Activated T-cell treated with anti-CD3 and anti-CD28 coated beads, Interleukin-2, amount 50 U/mL, for 1 hour (primary cell): ENCODE measurements at regions not wholly inside any gene's neighbourhood (a gene's known extent, or its start where the extent isn't known, plus 50 kb on each side); places are given as distances from the start of the nearest gene placed in this dataset.

Experiments used
- DNase-seq: peaks from one replicate; pipeline ENCODE4 v3.0.0-alpha.2; 2020

DNA sequence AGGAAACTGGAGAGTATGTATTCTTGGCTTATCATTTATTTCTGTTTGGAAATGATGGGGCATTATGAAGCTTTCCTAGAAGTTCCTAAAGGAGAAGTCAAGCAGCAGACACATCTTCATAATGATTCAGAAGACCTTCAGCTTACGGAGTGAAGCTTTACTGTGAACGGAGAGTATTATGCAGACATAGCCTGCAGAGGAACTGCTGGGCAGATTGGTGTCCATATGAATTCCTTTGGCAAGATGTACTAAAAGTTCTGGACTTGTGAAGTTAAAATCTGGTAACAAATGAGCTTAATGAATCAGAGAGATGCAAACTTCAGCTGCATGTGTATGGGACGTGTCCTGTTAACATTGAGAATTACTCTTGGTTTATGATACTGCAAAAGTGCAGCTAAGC is 60.1 kb downstream of the NABP1 start:
- no peak for DNase-seq

- no peak for DNase-seq
Measured at GRCh38 chr2:191738667-191739066, 60.7 kb downstream of the NABP1 start.

GRCh38 chr2:191739194-191739593 is 61.3 kb downstream of the NABP1 start:
- no peak for DNase-seq

DNA sequence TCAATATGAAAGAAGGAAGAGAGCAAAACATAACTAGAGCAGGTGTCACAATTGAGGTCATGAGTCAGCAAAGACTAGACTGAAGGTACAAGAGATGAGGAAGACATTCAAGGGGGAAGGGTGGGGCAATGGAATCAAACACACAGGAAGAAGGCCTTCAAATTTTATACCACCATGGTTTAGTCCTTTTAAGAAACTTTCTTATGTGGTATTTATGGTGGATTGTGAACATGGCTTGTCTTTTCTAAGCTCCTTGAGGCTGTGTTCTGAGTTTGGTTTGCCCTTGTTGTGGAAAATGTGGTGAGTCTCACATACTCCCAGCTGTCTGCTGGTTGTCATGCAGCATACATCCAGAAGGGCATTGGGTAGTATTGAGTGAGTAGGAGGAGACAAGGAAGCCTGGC is 62.1 kb downstream of the NABP1 start:
- DNase-seq = no peak

GRCh38 chr2:191740759-191741158 is 62.8 kb downstream of the NABP1 start:
- no peak for DNase-seq

DNA sequence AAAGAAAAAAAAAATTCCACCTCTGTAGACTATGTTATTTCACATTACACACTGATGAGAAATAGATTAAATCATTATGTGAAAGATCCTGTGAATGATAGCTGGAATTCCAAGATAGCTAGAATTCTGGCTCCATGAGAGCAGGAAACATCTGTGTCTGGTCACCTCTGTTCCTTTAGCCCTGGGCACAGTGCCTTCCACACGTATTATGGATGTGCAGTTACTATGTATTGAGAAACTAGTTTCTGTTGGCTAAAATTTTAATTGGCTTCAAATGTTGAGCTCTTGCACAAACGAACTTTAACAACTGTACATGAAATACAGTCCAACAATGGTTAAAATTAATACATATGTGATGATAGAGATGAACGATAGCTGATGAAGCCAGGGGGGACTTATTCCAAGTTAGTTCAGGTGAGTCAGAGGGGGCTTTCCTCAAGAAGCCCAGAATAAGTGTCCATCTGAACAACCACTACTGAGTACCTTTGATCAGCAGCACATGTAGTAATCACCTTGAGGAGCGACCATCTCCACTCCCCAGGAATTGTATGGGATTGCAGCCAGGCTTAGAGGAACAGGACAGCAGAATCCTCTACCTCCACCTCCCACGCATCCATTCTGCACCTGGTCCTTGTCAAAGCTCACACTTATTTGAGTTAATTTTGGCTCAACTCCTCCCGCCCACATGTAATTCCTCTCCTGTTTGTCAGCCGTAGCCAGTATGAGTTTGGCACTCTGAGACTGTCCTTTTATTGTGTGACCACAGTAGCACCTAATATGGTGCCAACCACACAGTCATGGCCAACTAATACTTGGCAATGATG is 68.6 kb downstream of the NABP1 start:
- no peak for DNase-seq

DNA sequence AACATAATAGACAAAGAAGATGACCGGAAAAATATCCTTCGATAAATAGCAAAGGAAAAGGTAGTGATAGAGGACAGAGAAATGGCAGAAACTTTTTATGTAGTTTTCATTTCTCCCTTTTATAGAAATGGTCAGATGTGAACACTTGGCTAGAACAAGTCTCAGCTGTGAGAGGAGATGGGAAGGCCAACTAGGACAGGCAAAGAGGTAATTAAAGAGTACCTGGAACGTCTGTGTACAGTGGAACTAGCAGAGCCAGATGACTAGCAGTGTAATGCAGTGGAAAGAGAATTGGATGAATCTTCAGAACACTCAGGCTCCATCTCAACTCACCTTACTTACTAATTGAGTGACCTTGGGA is 69.2 kb downstream of the NABP1 start:
- no peak for DNase-seq

DNA sequence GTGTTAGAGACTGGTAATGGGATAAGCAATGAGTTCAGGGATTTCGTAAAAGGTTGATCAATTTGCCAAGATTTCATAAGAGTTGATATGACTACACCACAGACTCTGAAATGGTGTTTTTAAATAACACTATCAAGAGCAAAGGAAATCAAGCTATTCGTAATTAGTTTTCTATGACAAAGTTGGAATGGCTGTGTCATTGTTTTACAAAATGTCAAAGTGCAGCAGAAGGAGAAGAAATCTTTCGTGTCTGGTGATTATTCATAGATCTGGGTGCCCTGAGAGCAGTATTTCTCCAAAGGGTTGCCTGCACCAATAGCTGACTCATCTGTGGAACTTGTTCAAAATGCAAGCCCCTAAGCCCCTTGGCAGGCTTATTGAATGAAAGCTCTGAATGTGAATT is 70.1 kb downstream of the NABP1 start:
- no peak for DNase-seq

GRCh38 chr2:191748528-191749180 is 70.7 kb downstream of the NABP1 start:
- no peak for DNase-seq

DNA sequence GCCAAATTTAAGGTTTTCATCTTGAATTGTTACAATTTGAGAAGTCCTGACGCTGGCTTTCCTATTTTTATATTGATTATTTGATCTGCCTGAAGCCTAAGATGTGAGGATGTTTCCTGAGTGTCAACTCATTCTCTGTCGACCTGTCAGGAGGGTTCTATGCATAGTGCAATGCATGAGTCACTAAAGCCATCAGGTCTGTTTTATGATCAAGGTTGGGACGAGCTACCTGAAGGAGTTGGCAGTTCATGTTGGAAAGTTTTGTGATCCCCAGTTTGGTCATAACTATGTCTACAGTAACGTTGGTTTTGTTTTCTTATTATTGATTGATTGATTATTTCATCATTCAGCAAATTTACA is 71.2 kb downstream of the NABP1 start:
- no peak for DNase-seq

DNA sequence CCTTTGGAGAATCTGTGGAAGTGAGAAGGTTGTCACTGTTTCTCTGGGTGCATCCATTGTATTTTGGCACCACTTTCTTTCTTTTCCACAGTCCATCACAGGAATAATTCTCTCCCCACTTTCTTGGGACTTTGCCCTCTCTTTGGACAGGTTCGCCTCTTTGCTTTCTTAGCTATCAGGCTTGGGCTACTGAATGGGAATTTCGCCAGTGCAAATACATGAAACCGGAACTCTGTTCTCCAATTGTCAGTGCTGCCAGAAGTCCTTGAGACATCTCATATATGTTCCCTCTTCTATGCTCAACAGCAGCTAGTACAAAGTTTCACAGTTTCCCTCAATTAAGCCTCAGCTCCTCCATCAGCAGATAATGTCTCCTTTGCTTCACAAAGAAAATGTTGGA is 76.2 kb downstream of the NABP1 start:
- no peak for DNase-seq

- no peak for DNase-seq
Measured at GRCh38 chr2:191756761-191757160, 78.8 kb downstream of the NABP1 start.

DNA sequence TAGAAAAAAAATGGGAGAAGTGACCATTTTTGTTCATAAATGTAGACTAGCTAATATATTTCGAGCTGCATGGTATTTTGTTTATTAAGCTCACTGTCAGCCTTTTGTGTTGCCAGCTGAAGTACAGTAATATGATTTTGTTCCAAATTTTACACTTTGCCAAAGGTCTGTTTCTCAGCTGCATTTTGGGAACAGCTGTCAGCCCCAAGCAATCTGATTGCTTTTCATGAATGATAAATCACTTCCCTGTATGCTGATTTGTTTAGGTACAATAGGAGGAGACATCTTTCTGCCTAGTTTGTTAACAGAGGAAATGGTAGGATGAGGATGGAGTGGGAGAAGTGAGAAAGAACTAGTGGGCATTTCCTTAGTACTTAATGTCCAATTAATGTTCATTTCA is 79.3 kb downstream of the NABP1 start:
- DNase-seq = no peak

- DNase-seq = peak; percentile 41
Measured at GRCh38 chr2:191758518-191759507, 80.9 kb downstream of the NABP1 start.

- DNase-seq = no peak
Measured at GRCh38 chr2:191759680-191760079, 81.7 kb downstream of the NABP1 start.

GRCh38 chr2:191760655-191761262 is 82.8 kb downstream of the NABP1 start:
- DNase-seq = no peak

- DNase-seq = no peak
Measured at GRCh38 chr2:191773136-191773535, 73.8 kb downstream of the CAVIN2 start.

DNA sequence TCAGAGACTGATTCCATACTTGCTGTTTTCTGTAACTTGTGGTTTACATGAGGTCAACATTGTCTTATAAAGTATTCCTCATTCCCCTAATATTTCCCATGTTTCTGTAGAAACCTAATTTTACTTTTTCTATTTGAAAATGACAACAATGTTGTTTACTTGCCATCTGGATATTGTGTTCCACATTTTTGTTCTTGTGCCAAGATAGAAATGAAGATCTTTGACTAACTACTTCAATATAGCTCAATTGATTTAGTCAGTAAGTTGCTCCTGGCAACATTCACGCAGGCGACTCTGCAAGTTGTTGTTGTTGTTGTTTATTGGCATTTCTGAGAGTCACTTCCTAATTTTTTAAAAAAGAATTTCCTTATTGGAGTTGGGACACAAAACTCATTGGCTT is 69.5 kb downstream of the CAVIN2 start:
- DNase-seq = no peak

DNA sequence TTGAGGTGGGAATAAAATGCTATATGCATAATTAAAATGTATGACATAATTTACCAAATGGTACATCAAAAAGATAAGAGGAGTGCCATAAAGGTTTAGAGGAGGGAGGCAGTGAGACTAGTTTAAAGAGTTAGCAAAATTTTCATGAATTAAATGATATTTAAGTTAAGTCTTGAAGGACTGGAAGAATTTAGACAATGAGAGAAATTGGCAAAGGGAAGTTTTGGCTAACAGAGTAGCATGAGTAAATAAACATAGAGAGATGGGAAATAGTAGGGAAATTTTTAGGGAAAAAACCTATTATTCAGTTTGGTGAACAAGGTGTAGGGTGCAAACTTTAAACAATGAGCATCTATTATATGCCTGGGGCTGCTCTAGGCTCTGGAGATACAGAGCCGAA is 68.8 kb downstream of the CAVIN2 start:
- DNase-seq = no peak

DNA sequence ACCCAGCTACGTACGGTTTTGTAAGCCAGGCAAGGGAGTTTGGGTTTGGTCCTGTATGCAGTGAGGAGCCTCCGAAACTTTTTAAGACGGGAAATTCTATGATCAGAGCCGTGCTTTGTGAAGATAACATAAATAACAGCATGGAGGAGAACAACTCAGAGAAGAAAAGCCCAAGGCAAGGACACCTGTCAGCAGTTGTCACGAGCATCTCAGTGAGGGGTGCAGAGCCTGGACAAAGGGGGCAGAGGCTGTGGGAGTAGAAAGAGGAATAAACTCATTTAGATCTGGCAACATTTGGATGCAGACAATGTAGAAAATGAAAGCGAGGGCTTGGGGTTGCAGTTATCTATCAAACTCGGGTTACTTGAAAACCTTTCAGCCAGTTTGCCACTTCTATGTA is 64.5 kb downstream of the CAVIN2 start:
- no peak for DNase-seq

DNA sequence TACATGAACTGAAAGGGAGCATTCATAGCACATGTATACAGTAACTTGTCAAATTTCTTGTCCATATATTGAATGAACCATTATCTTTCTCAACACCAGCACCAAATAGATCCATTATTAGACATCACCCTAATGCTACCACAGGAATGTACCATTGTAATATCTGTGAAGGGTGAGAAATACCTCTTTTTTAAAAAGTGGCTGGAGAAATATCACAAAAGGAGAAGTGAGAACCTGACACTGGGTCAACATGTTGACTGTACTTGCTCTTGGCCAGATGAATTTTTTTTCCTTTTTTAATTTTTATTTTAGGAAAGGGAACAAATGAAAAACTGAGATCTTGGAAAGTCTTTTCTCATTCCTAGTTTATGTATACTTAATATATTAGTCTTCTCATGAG is 63.5 kb downstream of the CAVIN2 start:
- DNase-seq = no peak
